Activated CD8-positive, alpha-beta memory T cell treated with anti-CD3 and anti-CD28 coated beads, Interleukin-2, amount 10 ng/mL, durations not matched to agents 7 days and 5 days (primary cell): ENCODE measurements at regions not wholly inside any gene's neighbourhood (a gene's known extent, or its start where the extent isn't known, plus 50 kb on each side); places are given as distances from the start of the nearest gene placed in this dataset.
"Not testable (repeated sequence)": the region's sequence is repeated elsewhere in the genome, so short reads cannot be mapped to it uniquely, and the experiment has no call there.

ENCODE experiments used
- ATAC-seq: fragments of 150-1000 bp; cut with Tn5 transposase; one replicate; pipeline ENCODE4 v1.10.0; 2021; ENCODE audit warnings: moderate library complexity
- CTCF ChIA-PET: fragments of 350-600 bp; sonication (Branson Sonifier 250); formaldehyde crosslinking; loops from one replicate; lab custom pipeline; 2021; ENCODE audit warnings: antibody characterized with exemption; lab: Charles Lee
- DNase-seq: peaks from one replicate; pipeline ENCODE4 v3.0.0-alpha.2; 2020
- H3K27ac Mint-ChIP-seq: one replicate; pipeline ENCODE4 v1.8.0; 2021; ENCODE audit warnings: mild to moderate bottlenecking, mixed read lengths
- H3K27me3 Mint-ChIP-seq: one replicate; pipeline ENCODE4 v1.8.0; 2021; ENCODE audit warnings: mixed read lengths
- H3K36me3 Mint-ChIP-seq: one replicate; pipeline ENCODE4 v1.8.0; 2021; ENCODE audit warnings: mild to moderate bottlenecking, mixed read lengths
- H3K4me1 Mint-ChIP-seq: one replicate; pipeline ENCODE4 v1.8.0; 2021; ENCODE audit warnings: mixed read lengths
- H3K4me3 Mint-ChIP-seq: one replicate; pipeline ENCODE4 v1.8.0; 2021; ENCODE audit warnings: mild to moderate bottlenecking, moderate library complexity, mixed read lengths
- H3K9me3 Mint-ChIP-seq: one replicate; pipeline ENCODE4 v1.8.0; 2022; ENCODE audit warnings: low read depth, mixed read lengths

GRCh38 chr2:224158061-224158460, 119.0 kb upstream of the SERPINE2 start:
- no peaks in the 10 kb centered on the region for H3K4me1 Mint-ChIP-seq
- no peak overlapping the region for H3K4me3 Mint-ChIP-seq
- CTCF ChIA-PET: no interaction called here
- no peaks in the 10 kb centered on the region for H3K9me3 Mint-ChIP-seq
- DNase-seq (no peak), ATAC-seq (no peak)
- no peak overlapping the region for H3K27ac Mint-ChIP-seq
- H3K27me3 Mint-ChIP-seq: peaks cover 6% of the 10 kb centered on the region
- H3K36me3 Mint-ChIP-seq: no peaks in the 10 kb centered on the region

- Mint-ChIP-seq H3K9me3 (no peaks in the 10 kb centered on the region), H3K27me3 (peaks cover 6% of the 10 kb centered on the region), H3K4me3 (no peak overlapping the region), H3K27ac (no peak overlapping the region), H3K4me1 (no peaks in the 10 kb centered on the region), H3K36me3 (no peaks in the 10 kb centered on the region)
- no peak for ATAC-seq
- no peak for DNase-seq
- CTCF ChIA-PET: no interaction called here
Measured at GRCh38 chr2:224157655-224158054, 118.6 kb upstream of the SERPINE2 start.

- ATAC-seq: no peak
- Mint-ChIP-seq H3K27ac (no peak overlapping the region), H3K36me3 (no peaks in the 10 kb centered on the region), H3K27me3 (peaks cover 2% of the 10 kb centered on the region), H3K4me3 (no peak overlapping the region), H3K4me1 (no peaks in the 10 kb centered on the region), H3K9me3 (no peaks in the 10 kb centered on the region)
- CTCF ChIA-PET: no interaction called here
- DNase-seq: no peak
Measured at GRCh38 chr2:224156436-224156835, 117.3 kb upstream of the SERPINE2 start.

- H3K4me1 Mint-ChIP-seq: no peaks in the 10 kb centered on the region
- H3K9me3 Mint-ChIP-seq: no peaks in the 10 kb centered on the region
- H3K27me3 Mint-ChIP-seq: peaks cover 2% of the 10 kb centered on the region
- no peak overlapping the region for H3K4me3 Mint-ChIP-seq
- no peaks in the 10 kb centered on the region for H3K36me3 Mint-ChIP-seq
- CTCF ChIA-PET: no interaction called here
- DNase-seq: no peak
- ATAC-seq: no peak
- H3K27ac Mint-ChIP-seq: no peak overlapping the region
Measured at GRCh38 chr2:224155896-224156295, 116.8 kb upstream of the SERPINE2 start.

- H3K9me3 Mint-ChIP-seq: no peaks in the 10 kb centered on the region
- CTCF ChIA-PET: interaction anchor here (0.6 kb wide), 1 partner anchor 64 kb away, joined by 3 read pairs; no protein-coding TSS in a partner anchor
Measured at GRCh38 chr2:224155371-224155770, 116.3 kb upstream of the SERPINE2 start.

GRCh38 chr2:224151680-224152310, 112.7 kb upstream of the SERPINE2 start:
- CTCF ChIA-PET: no interaction called here
- no peak overlapping the region for H3K27ac Mint-ChIP-seq
- H3K4me1 Mint-ChIP-seq: no peaks in the 10 kb centered on the region
- peaks cover 2% of the 10 kb centered on the region for H3K27me3 Mint-ChIP-seq
- DNase-seq: no peak
- H3K4me3 Mint-ChIP-seq: no peak overlapping the region
- no peaks in the 10 kb centered on the region for H3K36me3 Mint-ChIP-seq
- H3K9me3 Mint-ChIP-seq: no peaks in the 10 kb centered on the region
- ATAC-seq: no peak

More at GRCh38 chr2:224155371-224155770, 116.3 kb upstream of the SERPINE2 start:
- H3K36me3 Mint-ChIP-seq: no peaks in the 10 kb centered on the region
- no peak for ATAC-seq
- H3K27ac Mint-ChIP-seq: no peak overlapping the region
- no peak for DNase-seq
- no peak overlapping the region for H3K4me3 Mint-ChIP-seq
- no peaks in the 10 kb centered on the region for H3K4me1 Mint-ChIP-seq
- H3K27me3 Mint-ChIP-seq: peaks cover 2% of the 10 kb centered on the region

- no peak for DNase-seq
- CTCF ChIA-PET: no interaction called here
- Mint-ChIP-seq H3K27me3 (peaks cover 2% of the 10 kb centered on the region), H3K4me1 (no peaks in the 10 kb centered on the region), H3K27ac (no peak overlapping the region), H3K4me3 (no peak overlapping the region), H3K36me3 (no peaks in the 10 kb centered on the region), H3K9me3 (no peaks in the 10 kb centered on the region)
- no peak for ATAC-seq
Measured at GRCh38 chr2:224151161-224151560, 112.1 kb upstream of the SERPINE2 start.

GRCh38 chr2:224148058-224148457, 109.0 kb upstream of the SERPINE2 start:
- H3K4me3 Mint-ChIP-seq, ATAC-seq, H3K27ac Mint-ChIP-seq, H3K9me3 Mint-ChIP-seq, CTCF ChIA-PET, DNase-seq, H3K36me3 Mint-ChIP-seq, H3K4me1 Mint-ChIP-seq: not testable (repeated sequence)
- H3K27me3 Mint-ChIP-seq: peaks cover 10% of the 10 kb centered on the region

GRCh38 chr2:224147174-224147573, 108.1 kb upstream of the SERPINE2 start:
- no peak for ATAC-seq
- Mint-ChIP-seq H3K36me3 (no peaks in the 10 kb centered on the region), H3K27me3 (peaks cover 17% of the 10 kb centered on the region), H3K9me3 (no peaks in the 10 kb centered on the region), H3K4me1 (no peaks in the 10 kb centered on the region), H3K27ac (no peak overlapping the region), H3K4me3 (no peak overlapping the region)
- no peak for DNase-seq
- CTCF ChIA-PET: no interaction called here

GRCh38 chr2:224146356-224147160, 107.5 kb upstream of the SERPINE2 start:
- ATAC-seq: no peak
- H3K36me3 Mint-ChIP-seq: no peaks in the 10 kb centered on the region
- DNase-seq: no peak
- no peak overlapping the region for H3K27ac Mint-ChIP-seq
- H3K4me3 Mint-ChIP-seq: no peak overlapping the region
- H3K4me1 Mint-ChIP-seq: no peaks in the 10 kb centered on the region
- CTCF ChIA-PET: no interaction called here
- H3K9me3 Mint-ChIP-seq: no peaks in the 10 kb centered on the region
- peaks cover 20% of the 10 kb centered on the region for H3K27me3 Mint-ChIP-seq

GRCh38 chr2:224145751-224146355, 106.8 kb upstream of the SERPINE2 start:
- ATAC-seq (no peak), DNase-seq (no peak)
- no peak overlapping the region for H3K27ac Mint-ChIP-seq
- H3K9me3 Mint-ChIP-seq: no peaks in the 10 kb centered on the region
- no peaks in the 10 kb centered on the region for H3K4me1 Mint-ChIP-seq
- no peaks in the 10 kb centered on the region for H3K36me3 Mint-ChIP-seq
- H3K27me3 Mint-ChIP-seq: peaks cover 21% of the 10 kb centered on the region
- H3K4me3 Mint-ChIP-seq: no peak overlapping the region
- CTCF ChIA-PET: no interaction called here

- Mint-ChIP-seq H3K4me1 (no peaks in the 10 kb centered on the region), H3K27ac (no peak overlapping the region), H3K36me3 (no peaks in the 10 kb centered on the region), H3K4me3 (no peak overlapping the region), H3K27me3 (peaks cover 21% of the 10 kb centered on the region), H3K9me3 (no peaks in the 10 kb centered on the region)
- DNase-seq (no peak), ATAC-seq (no peak)
- CTCF ChIA-PET: no interaction called here
Measured at GRCh38 chr2:224143526-224143925, 104.4 kb upstream of the SERPINE2 start.

GRCh38 chr2:224142397-224143312, 103.6 kb upstream of the SERPINE2 start:
- peaks cover 21% of the 10 kb centered on the region for H3K27me3 Mint-ChIP-seq
- no peak for DNase-seq
- CTCF ChIA-PET: no interaction called here
- no peaks in the 10 kb centered on the region for H3K4me1 Mint-ChIP-seq
- no peak for ATAC-seq
- no peaks in the 10 kb centered on the region for H3K36me3 Mint-ChIP-seq
- H3K4me3 Mint-ChIP-seq: no peak overlapping the region
- no peak overlapping the region for H3K27ac Mint-ChIP-seq
- H3K9me3 Mint-ChIP-seq: no peaks in the 10 kb centered on the region
